Stomach (tissue), 4 donors: ENCODE measurements at regions not wholly inside any gene's neighbourhood (a gene's known extent, or its start where the extent isn't known, plus 50 kb on each side); places are given as distances from the start of the nearest gene placed in this dataset.

Experiments used
- CTCF ChIP-seq, 7 experiments: fragments of 450-650 bp in 4 of 7; fragments of 200-600 bp in 3 of 7; sonication (generic) in 3 of 7; IDR thresholded peaks; one replicate each; pipeline ENCODE4 v1.5.1; 2016 to 2019; ENCODE audit warnings: antibody characterized with exemption in 7 of 7, control low read depth in 2 of 7, mild to moderate bottlenecking in 1 of 7
- EP300 ChIP-seq: sonication (generic); formaldehyde crosslinking; IDR thresholded peaks from one replicate; pipeline ENCODE4 v1.6.1; 2017; ENCODE audit warnings: antibody characterized with exemption
- POLR2A ChIP-seq, 4 donors: fragments of 450-650 bp; IDR thresholded peaks; one replicate each; pipeline ENCODE4 v1.6.1; 2016; ENCODE audit warnings: antibody characterized with exemption in 4 of 4, control low read depth in 2 of 4, mild to moderate bottlenecking in 1 of 4, moderate library complexity in 1 of 4
- POLR2AphosphoS5 ChIP-seq, 3 donors: sonication (generic); formaldehyde crosslinking; IDR thresholded peaks; one replicate each; pipeline ENCODE4 v1.6.1; 2016; ENCODE audit warnings: antibody characterized with exemption in 3 of 3

GRCh38 chr2:20141806-20142205 lies 83.1 kb downstream of the SDC1 start:
- TF ChIP-seq CTCF (IDR thresholded peaks at IDR 0.05) (no peak), POLR2AphosphoS5 (IDR thresholded peaks at IDR 0.05) (no peak), POLR2A (IDR thresholded peaks at IDR 0.05) (no peak), EP300 (no peak)
